ENCODE measurements at regions not wholly inside any gene's neighbourhood (a gene's known extent, or its start where the extent isn't known, plus 50 kb on each side); places are given as distances from the start of the nearest gene placed in this dataset.

GRCh38 chr2:239738159-239738558 is 287.0 kb downstream of the NDUFA10 start (continued):
- TF ChIP-seq ZNF462 (CRISPR knock-in tag; IDR thresholded peaks at IDR 0.05) (no peak), JUNB (IDR thresholded peaks at IDR 0.05; ENCODE audit: unreplicated experiment) (no peak), EZH2 (IDR thresholded peaks at IDR 0.05; ENCODE audit: low read depth, unreplicated experiment) (no peak), POLR2AphosphoS5 (IDR thresholded peaks at IDR 0.05; ENCODE audit: low read depth) (no peak)

GRCh38 chr2:239737144-239737463 is 288.0 kb downstream of the NDUFA10 start:
- no peaks in the 10 kb centered on the region for H3K27me3 ChIP-seq (ENCODE audit: insufficient read depth)
- ATAC-seq = no peak; the same call in 1 of the 3 replicates
- H3K27ac Mint-ChIP-seq = no peak overlapping the region
- no peaks in the 10 kb centered on the region for H3K27me3 Mint-ChIP-seq (ENCODE audit: insufficient read depth, low read depth, poor library complexity)
- no peak overlapping the region for H2AFZ ChIP-seq
- H3K9me2 ChIP-seq (ENCODE audit: insufficient read depth) = no peaks in the 10 kb centered on the region
- DNase-seq (ENCODE audit: low spot score) = no peak
- H3K4me2 ChIP-seq = no peak overlapping the region
- H3K9me3 Mint-ChIP-seq = no peaks in the 10 kb centered on the region; the same call in 2 of the 3 replicates
- no peaks in the 10 kb centered on the region; the same call in 1 of the 2 replicates for H3K4me1 ChIP-seq (ENCODE audit: insufficient read depth)
- H3K36me3 ChIP-seq (ENCODE audit: insufficient read depth) = no peaks in the 10 kb centered on the region
- peaks cover 4% of the 10 kb centered on the region; the same call in 1 of the 3 replicates for H3K4me1 Mint-ChIP-seq
- H4K20me1 ChIP-seq (replicated peaks; ENCODE audit: insufficient read depth) = no peaks in the 10 kb centered on the region
- H3K4me3 Mint-ChIP-seq = no peak overlapping the region
- H3K4me3 ChIP-seq = no peak overlapping the region
- no peaks in the 10 kb centered on the region for H3F3A ChIP-seq (replicated peaks; ENCODE audit: low read depth)
- no peaks in the 10 kb centered on the region for H3K79me2 ChIP-seq (replicated peaks; ENCODE audit: insufficient read depth)
- no peaks in the 10 kb centered on the region for H3K36me3 Mint-ChIP-seq (ENCODE audit: low read depth)
- no peak overlapping the region for H3K27ac ChIP-seq (ENCODE audit: low read depth)
- TF ChIP-seq REST (IDR thresholded peaks at IDR 0.05; ENCODE audit: unreplicated experiment) (no peak), CTCF (conservative IDR thresholded peaks at IDR 0.05; ENCODE audit: low read depth in 2 of 2) (no peak), POLR2AphosphoS5 (IDR thresholded peaks at IDR 0.05; ENCODE audit: low read depth) (no peak), ETS1 (IDR thresholded peaks at IDR 0.05) (no peak), STAT1 (IDR thresholded peaks at IDR 0.05; ENCODE audit: unreplicated experiment) (no peak)
